Thymus (tissue), 11 donors: ENCODE measurements at regions not wholly inside any gene's neighbourhood (a gene's known extent, or its start where the extent isn't known, plus 50 kb on each side); places are given as distances from the start of the nearest gene placed in this dataset.

Experiments used
- DNase-seq, 9 donors: peaks; one replicate each; pipeline ENCODE4 v3.0.0-alpha.2; 2013; ENCODE audit warnings: low spot score in 9 of 9, low read depth in 6 of 9, missing footprints in 1 of 9
- H3K27ac ChIP-seq, 2 donors: one replicate each; pipeline ENCODE4 v1.5.1; 2013; ENCODE audit warnings: control low read depth in 1 of 2, low read depth in 1 of 2, low read length in 1 of 2, mild to moderate bottlenecking in 1 of 2, moderate library complexity in 1 of 2
- H3K27me3 ChIP-seq, 2 donors: one replicate each; pipeline ENCODE4 v1.5.1; 2013; ENCODE audit warnings: low read length in 1 of 2; ENCODE audit not compliant: control insufficient read depth in 2 of 2, insufficient read depth in 1 of 2
- H3K36me3 ChIP-seq, 2 donors: one replicate each; pipeline ENCODE4 v1.5.1; 2013; ENCODE audit warnings: low read length in 1 of 2, mild to moderate bottlenecking in 1 of 2, moderate library complexity in 1 of 2; ENCODE audit not compliant: control insufficient read depth in 2 of 2, insufficient read depth in 2 of 2
- H3K4me1 ChIP-seq, 2 donors: one replicate each; pipeline ENCODE4 v1.5.1; 2013; ENCODE audit warnings: low read length in 2 of 2; ENCODE audit not compliant: control insufficient read depth in 2 of 2, insufficient read depth in 2 of 2
- H3K4me3 ChIP-seq, 2 donors: one replicate each; pipeline ENCODE4 v1.5.1; 2013; ENCODE audit warnings: low read length in 2 of 2, control low read depth in 1 of 2, mild to moderate bottlenecking in 1 of 2
- H3K9me3 ChIP-seq, 2 donors: one replicate each; pipeline ENCODE4 v1.5.1; 2013; ENCODE audit warnings: low read length in 1 of 2, mild to moderate bottlenecking in 1 of 2; ENCODE audit not compliant: control insufficient read depth in 2 of 2, insufficient read depth in 1 of 2
- WGBS: extraction: QIAGEN DNeasy Blood & Tissue Kit; methylation state at CpG from one replicate; pipeline ENCODE4 v1.1.7; 2013; 5-methylcytosine and 5-hydroxymethylcytosine counted together
- donor health status: healthy.

DNA sequence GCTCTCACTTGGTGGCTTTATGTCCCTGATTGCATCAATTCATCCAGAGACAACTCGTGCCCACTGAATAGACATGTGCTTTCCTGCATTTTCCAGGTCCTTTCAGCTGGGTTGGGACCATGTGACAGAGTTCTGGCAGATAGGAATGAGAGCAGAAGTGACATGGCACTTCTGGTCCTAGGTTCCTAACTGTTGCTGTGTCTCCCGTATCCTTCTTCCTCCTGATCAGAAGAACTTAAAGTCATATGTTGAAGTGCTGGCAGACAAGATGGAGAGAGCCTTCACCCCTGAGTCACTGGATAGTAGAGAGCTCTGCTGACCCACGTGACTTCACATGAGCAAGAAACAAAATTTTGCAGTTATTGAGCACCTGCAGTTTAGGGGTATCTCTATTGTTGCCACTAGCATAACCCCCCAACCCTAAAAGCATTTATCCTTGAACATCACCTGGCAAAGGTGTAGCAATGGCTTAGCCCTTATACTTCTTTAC, 80.0 kb downstream of the NREP start:
- Histone ChIP-seq H3K4me3 (no peak overlapping the region), H3K4me1 (peaks cover 0 to 5% of the 10 kb centered on the region in 2 donors), H3K27me3 (no peaks in the 10 kb centered on the region), H3K9me3 (no peaks in the 10 kb centered on the region), H3K27ac (no peak overlapping the region), H3K36me3 (no peaks in the 10 kb centered on the region)
- 96% methylated on average over 3 of the region's 3 CpGs for WGBS
- DNase-seq = no peak

DNA sequence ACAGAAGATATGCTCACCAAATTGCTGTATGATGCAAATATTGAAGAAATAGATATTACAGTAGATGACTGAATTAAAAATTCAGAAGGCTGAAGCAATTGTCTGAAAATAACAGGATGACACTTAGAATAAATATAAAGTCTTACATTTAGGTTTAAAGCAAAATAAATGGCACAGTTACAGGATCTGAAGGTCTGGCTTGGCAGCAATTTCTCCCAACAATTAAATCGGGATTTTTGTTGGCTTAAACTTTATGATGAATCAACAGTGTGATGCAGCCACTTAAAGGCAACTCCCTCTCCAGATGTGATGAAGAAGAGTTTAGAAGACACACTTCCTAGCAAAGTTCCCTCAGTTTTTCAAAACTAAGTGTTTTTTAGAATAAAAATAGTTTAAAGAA, 80.5 kb downstream of the NREP start:
- Histone ChIP-seq H3K27ac (no peak overlapping the region), H3K36me3 (no peaks in the 10 kb centered on the region), H3K9me3 (no peaks in the 10 kb centered on the region), H3K4me1 (peaks cover 0 to 1% of the 10 kb centered on the region in 2 donors), H3K4me3 (no peak overlapping the region), H3K27me3 (no peaks in the 10 kb centered on the region)
- WGBS = 94% methylated on average over 1 of the region's 1 CpG
- no peak for DNase-seq

DNA sequence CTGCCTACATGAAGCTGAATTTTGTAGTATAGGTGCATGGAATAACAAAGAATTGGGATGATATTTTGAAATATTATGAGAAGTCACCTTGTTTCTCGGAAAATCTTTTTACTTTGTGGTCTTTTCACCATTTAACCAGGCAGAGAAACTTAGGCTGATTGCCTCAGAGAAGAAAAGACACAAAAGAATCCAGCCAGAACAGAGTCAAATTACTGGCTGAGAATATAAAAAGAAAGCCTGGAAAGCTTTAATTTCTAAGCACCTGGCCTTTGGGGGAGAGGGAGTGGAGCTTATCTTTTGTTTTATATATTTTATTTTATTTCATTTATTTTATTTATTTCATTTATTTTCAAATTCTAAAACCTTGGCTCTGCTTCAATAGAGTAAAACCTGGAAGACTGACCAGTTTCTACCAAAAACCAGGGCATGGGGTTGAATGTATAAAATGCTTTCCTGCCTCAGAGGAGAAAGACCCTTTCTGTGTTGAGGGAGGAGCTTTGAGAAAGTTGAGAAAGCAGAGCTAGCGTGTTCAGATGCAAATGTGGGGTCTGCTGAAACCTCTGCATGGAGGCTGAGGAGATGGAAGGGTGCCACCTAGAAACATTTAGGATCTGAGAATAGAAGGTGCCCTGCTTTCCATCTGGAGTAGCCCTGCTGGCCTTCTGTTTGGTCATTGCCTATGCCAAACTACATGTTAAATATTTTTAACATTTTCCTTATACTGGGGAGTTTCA, 81.6 kb downstream of the NREP start:
- Histone ChIP-seq H3K27me3 (no peaks in the 10 kb centered on the region), H3K4me1 (no peaks in the 10 kb centered on the region)
- WGBS = 92% methylated on average over 2 of the region's 2 CpGs

DNA sequence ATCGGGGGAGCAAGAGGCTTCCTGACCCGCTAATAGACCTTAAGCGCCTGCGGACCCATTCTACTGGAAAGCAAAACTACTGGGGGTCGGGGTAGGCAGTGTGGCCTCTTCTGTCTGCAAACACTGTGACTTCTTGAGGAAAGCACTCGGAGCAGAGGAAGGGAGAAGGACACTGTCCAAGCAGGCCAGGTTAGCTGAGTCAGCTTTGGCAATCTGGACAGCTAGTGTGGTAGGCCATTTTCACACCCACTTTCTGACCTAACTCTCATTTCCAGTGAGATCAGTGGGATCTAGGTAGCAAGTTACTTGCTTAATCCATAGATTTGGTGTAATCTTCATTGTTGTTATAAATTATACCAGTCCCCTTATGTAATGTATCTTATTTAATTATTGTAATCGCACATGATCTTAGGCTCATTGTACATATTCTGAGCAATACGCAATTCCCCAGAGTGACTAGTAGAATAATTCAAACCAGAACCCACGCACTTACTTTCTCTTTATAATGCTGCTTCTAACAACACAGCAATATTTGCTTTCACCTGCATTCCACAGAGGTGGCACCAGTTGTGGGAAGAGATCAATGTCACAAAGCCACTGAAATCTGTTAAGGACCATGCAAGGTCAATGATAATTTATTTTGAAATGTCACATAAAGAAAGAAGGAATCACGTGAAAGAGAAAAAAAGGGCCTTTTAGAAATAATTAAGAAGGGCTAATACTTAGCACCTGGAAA, 82.9 kb downstream of the NREP start:
- no peaks in the 10 kb centered on the region for H3K4me1 ChIP-seq

More for the DNA sequence above, 81.6 kb downstream of the NREP start:
- no peak overlapping the region for H3K4me3 ChIP-seq
- no peaks in the 10 kb centered on the region for H3K9me3 ChIP-seq
- H3K36me3 ChIP-seq = no peaks in the 10 kb centered on the region
- no peak overlapping the region for H3K27ac ChIP-seq
- DNase-seq = no peak

DNA sequence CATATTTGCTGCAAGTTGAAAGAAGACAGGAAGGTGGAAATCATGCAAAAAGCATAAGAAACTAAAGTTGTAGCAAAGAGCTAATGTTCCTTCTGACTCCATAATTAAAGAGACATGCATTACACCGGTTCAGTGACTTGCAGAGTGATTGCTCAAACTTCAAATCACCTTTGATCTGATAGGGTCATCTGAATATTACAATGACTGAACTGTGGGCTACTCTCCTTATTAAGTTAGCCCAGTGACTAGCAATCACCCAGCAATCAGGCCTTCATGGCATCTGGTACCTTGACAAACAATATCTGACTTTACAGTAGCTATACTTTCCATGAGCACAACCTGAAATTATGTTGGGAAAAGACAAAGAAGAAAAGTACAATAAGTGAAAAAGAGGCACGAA, 84.9 kb downstream of the NREP start:
- WGBS = 95% methylated on average over 2 of the region's 2 CpGs
- Histone ChIP-seq H3K9me3 (no peaks in the 10 kb centered on the region), H3K27ac (no peak overlapping the region), H3K4me1 (no peaks in the 10 kb centered on the region), H3K4me3 (no peak overlapping the region), H3K27me3 (no peaks in the 10 kb centered on the region), H3K36me3 (no peaks in the 10 kb centered on the region)
- no peak for DNase-seq

More for the DNA sequence above, 82.9 kb downstream of the NREP start:
- Histone ChIP-seq H3K27ac (no peak overlapping the region), H3K9me3 (no peaks in the 10 kb centered on the region), H3K27me3 (no peaks in the 10 kb centered on the region), H3K4me3 (no peak overlapping the region), H3K36me3 (no peaks in the 10 kb centered on the region)
- DNase-seq = no peak
- 92% methylated on average over 10 of the region's 10 CpGs for WGBS

DNA sequence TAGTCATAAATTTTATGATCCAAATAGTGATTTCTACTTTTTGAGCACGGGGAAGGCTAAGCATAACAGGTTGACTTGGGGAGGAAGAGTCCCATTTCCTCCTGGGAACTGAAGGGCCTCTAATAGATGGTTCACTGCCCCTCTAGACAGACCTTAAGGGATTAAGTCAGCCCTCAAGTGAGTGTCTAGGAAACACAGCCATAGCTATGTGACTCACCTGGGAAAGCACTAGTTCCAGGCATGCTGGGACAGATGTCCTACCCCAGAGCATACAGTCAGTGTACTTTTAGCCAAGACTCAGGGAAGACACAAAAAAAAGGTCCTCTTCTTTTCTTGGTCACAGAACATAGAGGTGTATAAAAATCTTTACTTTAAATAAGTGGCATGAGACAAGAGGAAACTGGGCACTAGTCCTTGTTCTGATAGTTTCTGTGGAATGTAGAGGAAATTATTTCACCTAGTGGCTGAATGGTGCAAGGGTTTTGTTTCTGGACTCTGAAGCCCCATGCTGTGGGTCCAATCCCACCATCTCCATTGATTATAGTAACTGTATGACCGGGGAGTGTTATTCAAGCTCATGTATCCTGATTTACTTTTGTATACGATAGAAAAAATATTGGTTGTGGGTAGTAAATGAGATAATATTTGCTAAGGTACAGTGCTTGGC, 86.0 kb downstream of the NREP start:
- H3K27ac ChIP-seq = no peak overlapping the region
- H3K9me3 ChIP-seq = no peaks in the 10 kb centered on the region
- H3K27me3 ChIP-seq = no peaks in the 10 kb centered on the region
- H3K4me1 ChIP-seq = no peaks in the 10 kb centered on the region
- no peak overlapping the region for H3K4me3 ChIP-seq
- WGBS = 78% methylated on average over 3 of the region's 3 CpGs
- no peaks in the 10 kb centered on the region for H3K36me3 ChIP-seq
- DNase-seq = no peak

DNA sequence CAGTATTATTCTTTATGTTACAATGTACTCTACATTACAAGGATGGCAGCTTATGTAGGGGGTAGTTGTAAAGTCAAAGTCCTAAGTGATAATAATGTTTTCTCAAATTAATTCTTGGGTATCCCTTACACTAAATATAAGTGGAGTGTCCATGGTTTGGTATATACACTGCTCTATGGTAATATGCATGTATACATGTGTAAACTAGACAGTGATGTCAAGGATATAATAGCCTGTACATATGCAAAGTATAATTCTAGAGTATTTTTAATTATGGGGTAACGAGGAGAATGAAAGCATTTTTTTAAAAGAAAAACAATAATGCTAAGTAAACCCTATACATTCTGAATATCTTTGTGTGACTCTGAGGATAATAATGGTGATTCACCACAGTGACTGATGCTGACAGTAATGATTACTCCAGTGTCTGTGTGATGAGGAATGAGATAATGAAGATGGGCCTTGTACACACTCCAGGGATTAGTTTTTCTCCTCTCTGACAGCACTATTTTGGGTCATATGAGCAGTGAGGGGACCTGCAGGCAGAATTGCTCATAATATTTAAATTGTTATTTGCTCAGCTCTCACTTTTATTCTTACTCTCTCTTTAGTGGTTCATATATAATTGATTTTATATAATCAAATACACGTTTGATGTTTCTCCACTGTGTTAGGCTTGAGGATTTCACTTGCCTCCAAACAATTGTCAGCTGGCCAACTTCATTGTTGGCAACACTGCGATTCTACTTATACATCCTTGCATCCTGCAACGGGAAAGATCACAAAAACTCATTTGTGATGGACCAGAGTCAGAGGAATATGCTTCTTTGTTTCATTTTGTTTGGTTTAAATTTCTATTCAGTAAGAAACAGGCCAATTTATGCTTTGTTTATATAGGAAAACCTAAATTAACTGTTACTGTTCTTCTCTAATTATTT, 88.2 kb downstream of the NREP start:
- Histone ChIP-seq H3K4me1 (no peaks in the 10 kb centered on the region), H3K27ac (no peak overlapping the region), H3K36me3 (no peaks in the 10 kb centered on the region), H3K4me3 (no peak overlapping the region), H3K9me3 (no peaks in the 10 kb centered on the region), H3K27me3 (no peaks in the 10 kb centered on the region)
- no peak for DNase-seq
- 96% methylated on average over 4 of the region's 4 CpGs for WGBS

DNA sequence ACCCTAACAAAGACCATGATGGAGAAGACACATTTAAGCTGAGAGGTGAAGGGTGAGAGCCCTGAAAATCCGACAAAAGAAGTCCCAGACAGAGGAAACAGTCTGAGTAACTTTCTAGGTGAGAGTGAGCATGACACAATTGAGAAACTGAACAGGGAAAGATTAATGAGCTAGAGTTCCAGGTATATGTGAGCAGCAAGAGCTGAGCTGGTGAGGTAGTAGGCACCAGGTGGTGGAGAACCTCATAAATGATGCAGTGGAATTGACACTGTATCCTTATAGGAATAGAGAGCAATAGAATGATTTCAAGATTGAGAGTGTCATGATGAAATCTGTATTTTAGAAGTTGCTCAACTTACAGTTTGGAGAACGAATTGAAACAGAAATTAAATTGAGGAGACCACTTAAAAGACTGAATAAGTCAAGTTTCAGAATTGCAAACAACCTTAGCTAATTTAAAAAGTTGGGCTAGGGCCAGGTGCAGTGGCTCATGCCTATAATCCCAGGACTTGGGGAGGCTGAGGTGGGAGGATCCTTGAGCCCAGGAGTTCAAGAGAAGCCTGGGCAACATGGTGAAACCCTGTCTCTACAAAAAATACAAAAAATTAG, 89.8 kb downstream of the NREP start:
- Histone ChIP-seq H3K4me3 (no peak overlapping the region), H3K36me3 (no peaks in the 10 kb centered on the region), H3K27me3 (no peaks in the 10 kb centered on the region), H3K4me1 (peaks cover 0 to 2% of the 10 kb centered on the region in 2 donors), H3K27ac (no peak overlapping the region), H3K9me3 (peaks cover 0 to 2% of the 10 kb centered on the region in 2 donors)
- 94% methylated on average over 2 of the region's 2 CpGs for WGBS
- DNase-seq = no peak
